GM10248 (cell line): ENCODE measurements at regions not wholly inside any gene's neighbourhood (a gene's known extent, or its start where the extent isn't known, plus 50 kb on each side); places are given as distances from the start of the nearest gene placed in this dataset.
"Not testable (repeated sequence)": the region's sequence is repeated elsewhere in the genome, so short reads cannot be mapped to it uniquely, and the experiment has no call there.

Source experiments
- CTCF ChIA-PET: fragments of 300-600 bp; sonication (Branson Sonifier 250); formaldehyde crosslinking; extraction: SDS; loops from one replicate; lab custom pipeline; 2021; ENCODE audit warnings: antibody characterized with exemption; lab: Yijun Ruan, JAX
- POLR2A ChIA-PET: fragments of 350-650 bp; sonication (Branson Sonifier 250); formaldehyde crosslinking; extraction: SDS; loops from one replicate; lab custom pipeline; 2020; ENCODE audit warnings: antibody characterized with exemption; lab: Yijun Ruan, JAX
- DNase-seq: peaks from one replicate; pipeline ENCODE4 v3.0.0; 2012; ENCODE audit errors: extremely low spot score
- CTCF ChIP-seq: IDR thresholded peaks from 2 replicates; pipeline ENCODE4 v1.5.1; 2012; ENCODE audit warnings: mild to moderate bottlenecking, low read depth; ENCODE audit errors: extremely low read depth, missing control alignments, control extremely low read depth

GRCh38 chr3:139231555-139232281, 112.1 kb upstream of the MRPS22 start:
- no peak for TF ChIP-seq CTCF
- ChIA-PET POLR2A (no interaction called here), CTCF (interaction anchor here (0.8 to 1.5 kb wide), 3 partner anchors 22 to 120 kb away, joined by 3 to 4 read pairs (median 3); no protein-coding TSS in a partner anchor)
- DNase-seq: no peak

DNA sequence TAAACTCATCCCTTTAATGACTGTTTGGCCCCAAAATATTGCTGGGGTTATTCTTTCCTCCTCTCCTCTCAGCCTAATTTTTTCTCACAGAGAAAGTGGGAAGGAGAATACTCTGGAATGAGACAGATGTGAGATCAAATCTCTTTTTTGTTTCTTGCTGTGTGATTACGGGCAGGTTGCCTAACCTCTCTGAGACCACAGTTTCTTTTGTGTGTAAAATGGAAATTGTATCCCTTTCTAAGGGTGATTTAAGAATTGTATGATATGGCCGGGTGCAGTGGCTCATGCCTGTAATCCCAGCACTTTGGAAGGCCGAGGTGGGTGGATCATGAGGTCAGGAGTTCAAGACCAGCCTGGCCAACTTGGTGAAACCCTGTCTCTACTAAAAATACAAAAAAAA, 111.5 kb upstream of the MRPS22 start:
- POLR2A ChIA-PET, DNase-seq, CTCF ChIA-PET: not testable (repeated sequence)

GRCh38 chr3:139234491-139234890, 109.3 kb upstream of the MRPS22 start:
- POLR2A ChIA-PET: no interaction called here
- DNase-seq: no peak
- no peak for TF ChIP-seq CTCF
- CTCF ChIA-PET: interaction anchor here (1.1 kb wide), 1 partner anchor 11 kb away, joined by 3 read pairs; no protein-coding TSS in a partner anchor

- TF ChIP-seq CTCF: no peak
- CTCF ChIA-PET: no interaction called here
- DNase-seq: no peak
- POLR2A ChIA-PET: no interaction called here
These were observed 108.6 kb upstream of the MRPS22 start for GRCh38 chr3:139235192-139235591.

- POLR2A ChIA-PET: no interaction called here
- no peak for TF ChIP-seq CTCF
- CTCF ChIA-PET: interaction anchor here (0.9 kb wide), 1 partner anchor 68 kb away, joined by 3 read pairs; no protein-coding TSS in a partner anchor
- no peak for DNase-seq
These were observed 107.5 kb upstream of the MRPS22 start for GRCh38 chr3:139236336-139236735.

DNA sequence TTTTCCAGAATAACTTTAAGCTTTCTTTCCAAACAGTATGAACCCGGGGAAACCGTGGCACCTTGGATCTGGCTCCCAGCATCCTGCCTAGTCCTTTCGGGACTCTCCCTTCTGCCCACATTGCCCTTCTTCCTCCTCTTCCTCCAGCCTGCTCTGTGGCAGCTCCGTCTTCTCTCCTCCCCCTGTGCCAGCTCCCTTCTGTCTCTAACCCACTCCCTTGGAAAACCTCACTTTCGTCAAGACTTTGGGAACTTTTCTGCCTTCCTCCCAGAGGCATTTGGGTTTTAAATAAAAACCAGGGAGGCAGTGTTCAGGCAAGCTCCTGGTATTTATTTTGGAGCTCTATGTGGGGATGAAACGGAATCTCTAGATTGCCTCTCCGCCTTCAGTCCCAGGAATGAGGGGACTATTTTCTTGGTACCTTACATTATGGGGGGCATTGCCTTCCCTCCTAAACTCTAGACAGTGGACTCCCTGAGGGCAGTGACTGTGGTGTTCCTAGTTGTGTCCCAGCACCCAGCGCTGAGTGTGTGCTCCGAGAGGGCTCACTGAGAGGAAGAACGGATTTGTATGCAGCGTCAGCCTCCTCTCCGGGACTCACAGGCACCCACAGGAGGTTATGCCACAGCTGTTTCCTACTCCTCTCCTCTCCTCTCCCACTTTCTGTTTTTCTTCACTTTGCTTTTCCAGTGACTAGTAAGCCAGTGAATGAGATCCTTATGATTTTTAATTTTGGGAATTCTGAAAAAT, 105.4 kb upstream of the MRPS22 start:
- POLR2A ChIA-PET: no interaction called here
- TF ChIP-seq CTCF: no peak
- DNase-seq: no peak

DNA sequence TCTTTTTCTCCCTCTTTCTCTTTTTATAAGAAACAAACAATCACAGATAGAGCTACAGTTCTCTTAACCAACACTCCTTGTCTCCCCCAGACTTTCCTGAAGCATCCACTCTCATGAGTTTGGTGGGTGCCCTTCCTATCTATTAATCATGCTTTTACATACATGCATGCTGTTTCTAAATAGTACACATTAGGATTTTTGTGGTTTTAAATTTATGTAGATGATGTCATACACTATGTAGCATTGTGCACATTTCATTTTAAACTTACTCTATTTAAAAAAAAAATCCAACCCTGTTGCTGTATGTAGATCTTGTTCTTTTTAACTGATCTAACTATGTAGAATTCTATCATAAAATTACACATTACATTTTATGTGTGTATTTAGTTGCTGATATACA, 104.3 kb upstream of the MRPS22 start:
- DNase-seq: no peak
- POLR2A ChIA-PET: no interaction called here
- CTCF ChIA-PET: interaction anchor here (1.8 kb wide), 1 partner anchor 14 kb away, joined by 5 read pairs; no protein-coding TSS in a partner anchor

More for the DNA sequence above, 105.4 kb upstream of the MRPS22 start:
- CTCF ChIA-PET: interaction anchor here (1.8 kb wide), 1 partner anchor 15 kb away, joined by 5 read pairs; no protein-coding TSS in a partner anchor

More for the DNA sequence above, 104.3 kb upstream of the MRPS22 start:
- TF ChIP-seq CTCF: no peak
